Activated T-cell treated with anti-CD3 and anti-CD28 coated beads for 48 hours (primary cell): ENCODE measurements at regions not wholly inside any gene's neighbourhood (a gene's known extent, or its start where the extent isn't known, plus 50 kb on each side); places are given as distances from the start of the nearest gene placed in this dataset.

Source experiments
- DNase-seq: peaks from one replicate; pipeline ENCODE4 v3.0.0-alpha.2; 2020; ENCODE audit warnings: low read depth

GRCh38 chr13:82358284-82358683 is 1524.0 kb downstream of the SLITRK1 start:
- no peak for DNase-seq

GRCh38 chr13:82356667-82357410 is 1525.4 kb downstream of the SLITRK1 start:
- no peak for DNase-seq

DNA sequence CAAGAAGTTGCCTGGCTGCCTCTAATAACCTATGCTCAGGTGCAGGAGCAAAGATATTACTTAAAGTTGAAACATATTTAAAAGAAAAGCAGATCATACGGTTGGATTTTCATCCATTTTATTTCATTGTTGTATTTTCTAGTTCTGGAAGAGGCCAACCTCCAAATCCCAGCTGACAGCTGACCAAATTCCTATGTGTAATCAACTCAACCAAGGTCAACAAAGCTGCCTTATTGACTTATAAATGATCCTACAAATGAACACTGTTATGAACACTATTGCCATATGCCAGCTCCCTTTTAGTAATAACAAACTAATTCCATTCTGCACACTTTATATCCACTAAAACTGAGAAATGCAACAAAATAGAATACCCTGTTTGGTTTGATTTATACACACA is 1537.4 kb downstream of the SLITRK1 start:
- DNase-seq, result no peak

- DNase-seq, result no peak
Observed at GRCh38 chr13:82341116-82341515, 1541.2 kb downstream of the SLITRK1 start.

GRCh38 chr13:82330499-82330898 is 1551.8 kb downstream of the SLITRK1 start:
- no peak for DNase-seq

- no peak for DNase-seq
Observed at GRCh38 chr13:82323101-82323500, 1559.2 kb downstream of the SLITRK1 start.

GRCh38 chr13:82305588-82305987 is 1576.7 kb downstream of the SLITRK1 start:
- no peak for DNase-seq

- no peak for DNase-seq
Observed at GRCh38 chr13:82298106-82298505, 1584.2 kb downstream of the SLITRK1 start.

- no peak for DNase-seq
Observed at GRCh38 chr13:82294226-82294625, 1588.0 kb downstream of the SLITRK1 start.

GRCh38 chr13:82292334-82292733 is 1589.9 kb downstream of the SLITRK1 start:
- DNase-seq, result no peak

GRCh38 chr13:82291852-82292251 is 1590.4 kb downstream of the SLITRK1 start:
- no peak for DNase-seq

DNA sequence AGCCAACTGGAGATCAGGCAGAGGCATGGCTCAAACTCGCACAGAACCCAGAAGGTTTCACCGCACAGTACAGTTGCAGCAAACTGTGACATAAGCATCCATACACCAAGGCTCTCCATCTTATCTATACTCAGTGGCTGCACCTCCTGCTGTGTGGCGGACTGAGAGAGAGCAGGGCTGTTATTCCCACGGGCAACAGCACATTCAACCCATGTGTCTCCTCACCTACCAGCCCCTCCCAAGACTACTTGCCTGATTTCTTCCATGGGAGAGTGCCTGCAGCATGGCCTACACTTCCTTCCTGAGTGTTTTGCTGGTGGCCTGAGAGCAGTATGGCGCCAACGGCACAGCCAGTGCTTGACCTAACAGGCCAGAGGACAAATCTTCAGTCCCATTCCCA is 1606.6 kb downstream of the SLITRK1 start:
- no peak for DNase-seq

- DNase-seq, result no peak
Observed at GRCh38 chr13:82259284-82259683, 1623.0 kb downstream of the SLITRK1 start.

GRCh38 chr13:82257790-82258507 is 1624.3 kb downstream of the SLITRK1 start:
- DNase-seq, result no peak

- no peak for DNase-seq
Observed at GRCh38 chr13:82248762-82249161, 1633.5 kb downstream of the SLITRK1 start.

DNA sequence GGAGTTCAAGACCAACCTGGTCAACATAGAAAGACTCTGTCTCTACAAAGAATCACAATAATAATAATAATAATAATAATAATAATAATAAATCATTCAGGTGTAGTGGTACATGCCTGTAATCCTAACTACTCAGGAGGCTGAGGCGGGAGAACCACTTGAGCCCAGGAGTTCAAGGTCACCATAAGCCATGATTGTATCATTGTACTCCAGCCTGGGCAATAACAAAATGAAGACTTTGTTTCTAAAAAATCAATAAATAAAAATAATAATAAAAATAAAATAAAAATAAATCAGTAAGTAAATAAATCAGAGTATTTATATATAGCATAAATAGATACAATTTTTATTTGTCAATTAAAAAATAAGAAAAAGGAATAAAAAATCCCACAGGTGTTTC is 1636.4 kb downstream of the SLITRK1 start:
- DNase-seq, result no peak

DNA sequence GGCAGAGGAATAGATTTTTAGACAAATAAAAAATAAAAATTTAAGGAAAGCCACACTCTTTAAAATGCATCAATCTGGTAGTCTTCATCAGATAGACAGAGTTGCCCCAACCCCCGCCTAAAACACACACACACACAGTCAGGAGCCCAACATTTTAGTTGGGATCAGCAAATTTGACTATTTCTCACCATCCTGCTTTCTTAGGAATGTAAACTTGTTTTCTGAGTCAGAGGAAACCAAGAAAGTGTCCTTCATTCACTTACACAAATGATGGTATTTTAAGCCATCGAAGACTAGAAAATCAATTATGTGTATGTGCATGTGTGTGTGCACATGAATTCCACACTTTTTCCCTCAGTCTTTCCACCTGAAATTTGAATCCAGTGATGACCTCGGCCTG is 1657.5 kb downstream of the SLITRK1 start:
- DNase-seq, result no peak

DNA sequence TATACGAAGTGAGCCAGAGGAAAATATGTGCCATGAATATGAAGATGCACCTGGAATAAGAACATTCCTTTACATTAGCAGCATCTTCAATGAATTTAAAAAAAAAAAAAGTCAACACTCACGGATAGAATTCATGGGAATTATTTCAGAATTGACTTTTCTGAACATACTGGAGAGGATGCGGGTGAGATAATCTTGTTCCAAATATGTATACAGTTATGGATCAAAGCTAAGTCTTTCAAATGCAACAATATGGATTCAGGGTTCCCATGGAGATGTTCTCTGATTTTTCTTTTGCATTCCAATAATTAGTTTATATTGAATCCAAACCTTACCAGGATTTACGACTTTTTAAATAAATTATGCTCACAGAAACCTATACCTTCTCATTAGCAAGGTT is 1660.7 kb downstream of the SLITRK1 start:
- no peak for DNase-seq

DNA sequence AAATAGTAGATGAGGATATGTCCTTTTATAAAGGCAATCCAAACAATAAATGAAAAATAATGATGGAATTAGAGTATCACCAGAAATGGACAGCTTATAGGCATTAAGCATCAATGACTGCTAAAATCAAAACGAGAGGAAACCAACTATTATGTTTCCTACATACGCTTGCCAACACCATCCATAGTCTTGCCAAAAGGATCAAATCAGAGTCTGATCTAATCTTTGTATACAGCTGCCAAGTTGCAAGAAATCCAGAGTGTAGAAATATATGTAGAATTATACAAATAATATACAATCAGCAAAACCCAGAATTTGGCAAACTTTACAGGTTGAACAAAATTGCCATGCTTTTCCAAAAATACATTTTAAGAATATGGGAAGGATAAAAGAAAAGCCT is 1661.6 kb downstream of the SLITRK1 start:
- DNase-seq, result no peak

DNA sequence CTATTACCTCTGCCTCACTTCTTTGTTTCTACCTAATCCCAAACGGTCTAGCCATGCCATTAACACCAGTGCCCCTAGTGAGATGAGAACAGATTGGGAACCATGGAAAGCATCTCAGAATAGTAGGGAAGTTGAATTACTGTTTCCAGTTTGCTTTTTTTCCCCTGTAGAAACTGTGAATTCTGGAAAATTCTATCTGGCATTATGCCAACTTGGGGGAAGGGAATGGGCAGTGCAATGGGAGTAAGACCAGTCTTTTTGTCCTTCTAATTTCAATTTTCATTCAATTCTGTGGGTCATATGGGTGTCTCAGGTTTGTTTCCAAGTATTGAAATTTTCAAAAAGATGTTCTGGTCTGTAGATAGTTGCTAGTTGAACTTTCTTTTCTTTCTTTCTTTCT is 1666.1 kb downstream of the SLITRK1 start:
- no peak for DNase-seq

DNA sequence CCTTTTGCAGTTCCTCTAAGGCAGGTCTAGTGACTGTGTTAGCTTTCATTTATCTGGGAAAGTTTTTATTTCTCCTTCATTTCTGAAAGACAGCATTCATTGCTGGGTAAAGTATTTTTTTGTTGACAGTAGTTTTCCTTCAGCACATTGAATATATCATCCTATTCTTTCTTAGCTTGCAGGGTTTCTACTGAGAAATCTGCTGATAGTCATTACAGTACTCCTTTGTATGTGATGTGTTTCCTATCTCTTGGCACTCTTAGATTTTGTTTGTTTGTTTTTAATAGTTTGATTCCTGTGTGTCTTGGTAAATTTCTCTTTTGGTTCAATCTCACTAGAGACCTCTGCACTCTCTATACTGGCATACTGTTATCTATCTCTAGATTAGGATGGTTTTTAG is 1667.9 kb downstream of the SLITRK1 start:
- no peak for DNase-seq

- no peak for DNase-seq
Observed at GRCh38 chr13:82206241-82206640, 1676.0 kb downstream of the SLITRK1 start.

GRCh38 chr13:82202398-82202797 is 1679.9 kb downstream of the SLITRK1 start:
- DNase-seq, result no peak

GRCh38 chr13:82196087-82196486 is 1686.2 kb downstream of the SLITRK1 start:
- no peak for DNase-seq
